Erythroblast (primary cell): ENCODE measurements at regions not wholly inside any gene's neighbourhood (a gene's known extent, or its start where the extent isn't known, plus 50 kb on each side); places are given as distances from the start of the nearest gene placed in this dataset.
A peak's percentile ranks its signal among the peaks of the same experiment; 100 is the strongest.
"Not testable (repeated sequence)": the region's sequence is repeated elsewhere in the genome, so short reads cannot be mapped to it uniquely, and the experiment has no call there.

Source experiments
- DNase-seq, 2 experiments: peaks; one replicate each; lab custom pipeline; 2025; lab: John Stamatoyannopoulos, UW
- GATA1 ChIP-seq: IDR thresholded peaks from 2 replicates; pipeline ENCODE4 v1.6.1; 2011; ENCODE audit warnings: low read depth, mild to moderate bottlenecking, control low read depth, low read length, moderate library complexity
- POLR2A ChIP-seq: IDR thresholded peaks from 2 replicates; pipeline ENCODE4 v1.6.1; 2011; ENCODE audit warnings: mild to moderate bottlenecking, low read length

- no peak for DNase-seq
- TF ChIP-seq GATA1 (no peak), POLR2A (no peak)
Observed at GRCh38 chr3:140871022-140871421, 70.6 kb upstream of the SLC25A36 start.

- DNase-seq, result peak in 1 of 2 experiments; percentile 4
Observed at GRCh38 chr3:140872165-140872564, 69.5 kb upstream of the SLC25A36 start.

DNA sequence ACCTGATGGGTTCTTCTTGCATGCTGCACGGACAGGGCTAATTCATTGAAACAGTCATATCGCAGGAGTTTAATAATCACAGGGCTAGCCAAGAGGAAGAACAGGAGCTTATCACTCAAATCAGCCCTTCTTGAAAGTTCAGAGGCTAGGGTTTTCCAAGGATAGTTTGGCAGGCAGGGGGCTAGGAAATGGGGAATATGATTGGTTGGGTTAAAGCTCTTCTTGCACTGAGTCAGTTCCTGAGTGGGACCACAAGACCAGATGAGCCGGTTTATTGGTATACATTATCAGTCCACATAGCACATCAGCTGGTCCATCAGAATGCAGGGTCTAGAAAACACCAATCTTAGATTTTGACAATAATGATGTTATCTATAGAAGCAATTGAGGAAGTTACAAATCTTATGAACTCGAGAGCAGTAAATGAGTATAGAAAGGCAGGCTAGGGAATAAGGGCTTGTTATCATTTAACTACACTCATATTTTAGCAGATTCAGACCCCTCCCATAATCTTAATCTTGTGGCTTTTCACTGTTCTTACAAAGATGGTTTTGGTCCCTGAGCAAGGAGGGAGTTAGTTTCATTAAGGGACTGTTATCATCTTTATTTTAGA, 58.1 kb upstream of the SLC25A36 start:
- no peak for DNase-seq
- TF ChIP-seq GATA1, result no peak
- TF ChIP-seq POLR2A, result no peak

GRCh38 chr3:140885697-140886096, 55.9 kb upstream of the SLC25A36 start:
- DNase-seq, result not testable (repeated sequence)
